Activated T-cell treated with anti-CD3 and anti-CD28 coated beads for 24 hours (primary cell): ENCODE measurements at regions not wholly inside any gene's neighbourhood (a gene's known extent, or its start where the extent isn't known, plus 50 kb on each side); places are given as distances from the start of the nearest gene placed in this dataset.

Experiments used
- DNase-seq: peaks from one replicate; pipeline ENCODE4 v3.0.0-alpha.2; 2020; ENCODE audit warnings: low read depth

- DNase-seq, result no peak
Observed at GRCh38 chr6:141451181-141451510, 681.6 kb upstream of the GJE1 start.

- DNase-seq, result no peak
Observed at GRCh38 chr6:141445928-141446628, 686.6 kb upstream of the GJE1 start.

GRCh38 chr6:141443668-141444289 lies 688.9 kb upstream of the GJE1 start:
- DNase-seq, result no peak

- no peak for DNase-seq
Observed at GRCh38 chr6:141443032-141443431, 689.7 kb upstream of the GJE1 start.

GRCh38 chr6:141439513-141439912 lies 693.2 kb upstream of the GJE1 start:
- DNase-seq, result no peak

- DNase-seq, result no peak
Observed at GRCh38 chr6:141437685-141438084, 695.0 kb upstream of the GJE1 start.

GRCh38 chr6:141437011-141437410 lies 695.7 kb upstream of the GJE1 start:
- no peak for DNase-seq

GRCh38 chr6:141426400-141426980 lies 706.2 kb upstream of the GJE1 start:
- no peak for DNase-seq

GRCh38 chr6:141421378-141421777 lies 711.3 kb upstream of the GJE1 start:
- DNase-seq, result no peak

- no peak for DNase-seq
Observed at GRCh38 chr6:141418076-141418475, 714.6 kb upstream of the GJE1 start.

GRCh38 chr6:141415896-141416295 lies 716.8 kb upstream of the GJE1 start:
- DNase-seq, result no peak

- no peak for DNase-seq
Observed at GRCh38 chr6:141413196-141413595, 719.5 kb upstream of the GJE1 start.

- no peak for DNase-seq
Observed at GRCh38 chr6:141406761-141407160, 726.0 kb upstream of the GJE1 start.

GRCh38 chr6:141403827-141404226 lies 728.9 kb upstream of the GJE1 start:
- no peak for DNase-seq

- no peak for DNase-seq
Observed at GRCh38 chr6:141403103-141403502, 729.6 kb upstream of the GJE1 start.

- no peak for DNase-seq
Observed at GRCh38 chr6:141402489-141402888, 730.2 kb upstream of the GJE1 start.

GRCh38 chr6:141401851-141402250 lies 730.9 kb upstream of the GJE1 start:
- no peak for DNase-seq

GRCh38 chr6:141401168-141401567 lies 731.6 kb upstream of the GJE1 start:
- DNase-seq, result no peak

- no peak for DNase-seq
Observed at GRCh38 chr6:141398949-141399348, 733.8 kb upstream of the GJE1 start.

GRCh38 chr6:141395443-141396008 lies 737.2 kb upstream of the GJE1 start:
- DNase-seq, result no peak

- DNase-seq, result no peak
Observed at GRCh38 chr6:141394565-141395051, 738.1 kb upstream of the GJE1 start.

GRCh38 chr6:141394125-141394536 lies 738.6 kb upstream of the GJE1 start:
- no peak for DNase-seq

GRCh38 chr6:141393405-141394124 lies 739.2 kb upstream of the GJE1 start:
- DNase-seq, result no peak
